ENCODE measurements at regions not wholly inside any gene's neighbourhood (a gene's known extent, or its start where the extent isn't known, plus 50 kb on each side); places are given as distances from the start of the nearest gene placed in this dataset.

GRCh38 chr6:917296-917695 lies 224.4 kb upstream of the EXOC2 start:
- TF ChIP-seq CTCF (IDR thresholded peaks at IDR 0.05; ENCODE audit: poor library complexity), result no peak
- no peak for TF ChIP-seq EZH2 (IDR thresholded peaks at IDR 0.05; ENCODE audit: borderline replicate concordance)

Data from hepatocyte (in vitro differentiated cells).